Left renal pelvis (tissue), 4 donors: ENCODE measurements at regions not wholly inside any gene's neighbourhood (a gene's known extent, or its start where the extent isn't known, plus 50 kb on each side); places are given as distances from the start of the nearest gene placed in this dataset.

Experiments
- DNase-seq, 4 donors: peaks; one replicate each; pipeline ENCODE4 v3.0.0-alpha.2; 2013; ENCODE audit warnings: low read depth in 4 of 4, low spot score in 3 of 4

GRCh38 chr11:129270446-129270845 is 78.3 kb upstream of the ARHGAP32 start:
- DNase-seq = no peak

- no peak for DNase-seq
Observed at GRCh38 chr11:129268371-129268770, 76.2 kb upstream of the ARHGAP32 start.

GRCh38 chr11:129267716-129268115 is 75.6 kb upstream of the ARHGAP32 start:
- DNase-seq = no peak

- no peak for DNase-seq
Observed at GRCh38 chr11:129266536-129266935, 74.4 kb upstream of the ARHGAP32 start.

GRCh38 chr11:129265125-129265788 is 73.1 kb upstream of the ARHGAP32 start:
- no peak for DNase-seq

- no peak for DNase-seq
Observed at GRCh38 chr11:129264114-129264513, 72.0 kb upstream of the ARHGAP32 start.

- no peak for DNase-seq
Observed at GRCh38 chr11:129260750-129261149, 68.6 kb upstream of the ARHGAP32 start.

- DNase-seq = no peak
Observed at GRCh38 chr11:129259931-129260348, 67.8 kb upstream of the ARHGAP32 start.

GRCh38 chr11:129258205-129258604 is 66.1 kb upstream of the ARHGAP32 start:
- DNase-seq = no peak

- DNase-seq = no peak
Observed at GRCh38 chr11:129257512-129257911, 65.4 kb upstream of the ARHGAP32 start.

- no peak for DNase-seq
Observed at GRCh38 chr11:129252621-129253020, 60.5 kb upstream of the ARHGAP32 start.

GRCh38 chr11:129251067-129251466 is 58.9 kb upstream of the ARHGAP32 start:
- no peak for DNase-seq

- no peak for DNase-seq
Observed at GRCh38 chr11:129249923-129250322, 57.8 kb upstream of the ARHGAP32 start.

GRCh38 chr11:129249351-129249750 is 57.2 kb upstream of the ARHGAP32 start:
- no peak for DNase-seq

GRCh38 chr11:129248618-129249017 is 56.5 kb upstream of the ARHGAP32 start:
- no peak for DNase-seq

GRCh38 chr11:129247135-129247534 is 55.0 kb upstream of the ARHGAP32 start:
- no peak for DNase-seq

GRCh38 chr11:129242855-129243254 is 50.7 kb upstream of the ARHGAP32 start:
- no peak for DNase-seq
